Kidney epithelial cell (primary cell): ENCODE measurements at regions not wholly inside any gene's neighbourhood (a gene's known extent, or its start where the extent isn't known, plus 50 kb on each side); places are given as distances from the start of the nearest gene placed in this dataset.

Experiments used
- DNase-seq: peaks from one replicate; pipeline ENCODE4 v3.0.0-alpha.2; 2010; ENCODE audit warnings: low read depth
- H3K27me3 ChIP-seq: 2 replicates; pipeline ENCODE4 v1.6.0; 2011; ENCODE audit warnings: low read length; ENCODE audit not compliant: control insufficient read depth, insufficient read depth
- H3K36me3 ChIP-seq: 2 replicates; pipeline ENCODE4 v1.5.1; 2011; ENCODE audit warnings: low read length; ENCODE audit not compliant: control insufficient read depth, insufficient read depth
- H3K4me3 ChIP-seq: 2 replicates; pipeline ENCODE4 v1.5.1; 2011; ENCODE audit warnings: low read depth, mild to moderate bottlenecking, control low read depth, low read length
- CTCF ChIP-seq: IDR thresholded peaks from 2 replicates; pipeline ENCODE4 v1.5.1; 2011; ENCODE audit warnings: mild to moderate bottlenecking, moderate library complexity, low read length, control low read depth, inconsistent platforms; ENCODE audit not compliant: insufficient read depth, poor library complexity, severe bottlenecking

DNA sequence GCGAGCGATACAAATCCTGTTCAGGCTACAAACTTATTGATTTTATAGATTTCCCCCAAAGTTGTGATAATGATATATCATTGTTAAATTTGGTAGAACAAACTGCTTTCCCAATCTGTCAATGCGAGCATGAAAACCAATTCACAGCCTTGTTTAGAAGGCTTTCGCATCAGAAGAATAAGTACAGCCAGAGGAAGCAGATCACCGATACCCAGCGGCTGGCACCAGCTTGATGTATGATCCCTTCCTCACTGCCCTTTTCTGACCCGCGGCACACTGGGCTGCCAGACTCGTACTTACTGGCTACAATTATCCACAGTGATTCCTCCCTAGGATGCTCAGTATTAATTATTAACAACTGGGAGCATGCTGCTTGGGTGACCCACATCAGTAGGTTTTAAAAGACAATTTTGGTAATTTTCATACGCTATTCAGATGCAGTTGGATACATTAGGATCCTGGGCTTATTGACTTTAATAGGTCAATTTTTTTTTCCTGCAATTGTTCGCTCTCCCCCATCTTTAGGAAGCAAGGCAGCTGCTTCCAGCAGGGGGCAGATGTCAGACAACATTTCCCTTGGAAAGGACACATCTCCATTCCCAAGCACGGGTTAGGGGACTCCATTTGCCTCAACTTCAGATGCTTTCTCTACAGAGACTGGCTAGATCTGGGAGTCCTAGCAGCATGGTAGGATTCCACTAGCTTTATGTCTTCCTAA lies 582.7 kb upstream of the PSMD7 start:
- DNase-seq = no peak
- no peaks in the 10 kb centered on the region for H3K36me3 ChIP-seq
- TF ChIP-seq CTCF = peak; percentile 52
- no peak overlapping the region for H3K4me3 ChIP-seq
- no peaks in the 10 kb centered on the region for H3K27me3 ChIP-seq

- H3K36me3 ChIP-seq = no peaks in the 10 kb centered on the region
These were observed 583.4 kb upstream of the PSMD7 start for GRCh38 chr16:73713251-73713650.

DNA sequence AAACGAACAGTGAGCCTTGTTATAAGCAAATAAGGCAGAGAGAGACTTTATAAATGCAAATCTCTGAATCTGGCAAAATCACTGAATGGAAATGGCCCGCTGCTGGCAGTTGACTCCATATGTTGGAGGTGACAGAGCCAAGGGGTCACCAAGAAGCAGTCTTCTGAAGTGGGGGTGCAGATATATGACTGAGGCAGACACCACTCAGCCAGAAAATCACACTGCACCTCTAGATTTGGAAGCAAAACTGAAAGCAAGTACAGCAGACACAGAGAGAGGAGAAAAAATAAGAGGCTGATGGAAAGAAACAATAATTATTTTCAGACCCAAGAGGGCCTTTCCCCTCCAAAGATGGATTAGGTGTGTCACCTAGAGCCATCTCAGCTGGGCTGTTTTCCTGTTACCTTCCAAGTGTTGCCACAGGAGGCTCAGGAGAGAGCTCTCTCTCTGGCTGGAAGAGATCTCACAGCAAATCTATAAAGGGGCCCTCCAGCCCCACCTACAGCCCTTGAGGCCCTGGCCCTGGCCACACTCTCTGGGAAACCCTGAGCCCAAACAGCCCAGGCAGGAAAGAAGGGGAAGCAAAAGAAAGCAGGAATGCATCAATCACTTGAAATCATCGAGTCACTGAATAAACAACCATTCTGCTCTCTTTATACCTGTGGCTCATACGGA lies 585.1 kb upstream of the PSMD7 start:
- TF ChIP-seq CTCF = no peak
- no peak for DNase-seq
- no peaks in the 10 kb centered on the region for H3K36me3 ChIP-seq
- H3K27me3 ChIP-seq = no peaks in the 10 kb centered on the region
- no peak overlapping the region for H3K4me3 ChIP-seq

More at GRCh38 chr16:73713251-73713650, 583.4 kb upstream of the PSMD7 start:
- no peak for TF ChIP-seq CTCF
- Histone ChIP-seq H3K4me3 (no peak overlapping the region), H3K27me3 (no peaks in the 10 kb centered on the region)
- DNase-seq = no peak

GRCh38 chr16:73710526-73710925 lies 586.1 kb upstream of the PSMD7 start:
- no peak for TF ChIP-seq CTCF
- DNase-seq = no peak
- Histone ChIP-seq H3K27me3 (no peaks in the 10 kb centered on the region), H3K4me3 (no peak overlapping the region), H3K36me3 (no peaks in the 10 kb centered on the region)

DNA sequence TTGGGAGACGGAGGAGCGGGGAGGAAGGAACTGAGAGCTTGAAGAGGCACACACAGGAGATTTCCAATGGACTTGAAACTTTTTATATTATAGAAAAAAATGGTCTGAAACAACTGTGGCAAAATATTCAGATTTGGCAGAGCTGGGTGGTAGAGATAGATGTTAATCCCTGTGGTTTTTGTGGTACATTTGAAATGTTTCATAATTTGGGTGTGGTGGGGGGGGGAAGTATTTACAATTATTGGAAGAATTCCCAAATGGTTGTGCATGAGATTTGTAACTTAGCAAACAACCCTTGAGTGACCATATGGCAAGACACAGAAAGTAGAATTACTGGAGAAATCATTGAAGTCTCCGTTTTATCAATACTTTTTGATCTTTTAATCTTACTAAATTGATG lies 588.8 kb upstream of the PSMD7 start:
- no peak for TF ChIP-seq CTCF
- no peak for DNase-seq
- Histone ChIP-seq H3K27me3 (no peaks in the 10 kb centered on the region), H3K4me3 (no peak overlapping the region), H3K36me3 (no peaks in the 10 kb centered on the region)
